Activated naive CD4-positive, alpha-beta T cell treated with Interleukin-2 at 50 U/mL for 16 hours (primary cell): ENCODE measurements at regions not wholly inside any gene's neighbourhood (a gene's known extent, or its start where the extent isn't known, plus 50 kb on each side); places are given as distances from the start of the nearest gene placed in this dataset.

Experiments
- DNase-seq: peaks from one replicate; pipeline ENCODE4 v3.0.0-alpha.2; 2020

- no peak for DNase-seq
These were observed 64.2 kb downstream of the RBM43 start for GRCh38 chr2:151197184-151198108.

- DNase-seq: no peak
These were observed 68.1 kb downstream of the RBM43 start for GRCh38 chr2:151193576-151193975.

GRCh38 chr2:151192681-151193080, 69.0 kb downstream of the RBM43 start:
- no peak for DNase-seq

GRCh38 chr2:151191001-151191400, 70.7 kb downstream of the RBM43 start:
- no peak for DNase-seq

GRCh38 chr2:151189125-151189524, 72.5 kb downstream of the RBM43 start:
- DNase-seq: no peak

- no peak for DNase-seq
These were observed 75.7 kb downstream of the RBM43 start for GRCh38 chr2:151186011-151186410.

- no peak for DNase-seq
These were observed 78.5 kb downstream of the RBM43 start for GRCh38 chr2:151182899-151183809.

- DNase-seq: no peak
These were observed 79.3 kb downstream of the RBM43 start for GRCh38 chr2:151182396-151182795.

GRCh38 chr2:151181524-151181923, 80.1 kb downstream of the RBM43 start:
- DNase-seq: no peak

GRCh38 chr2:151180123-151180522, 81.5 kb downstream of the RBM43 start:
- DNase-seq: no peak

- DNase-seq: no peak
These were observed 83.5 kb downstream of the RBM43 start for GRCh38 chr2:151178207-151178606.

- no peak for DNase-seq
These were observed 83.9 kb downstream of the RBM43 start for GRCh38 chr2:151177756-151178155.

GRCh38 chr2:151176661-151177060, 85.0 kb downstream of the RBM43 start:
- DNase-seq: no peak

- no peak for DNase-seq
These were observed 85.8 kb downstream of the RBM43 start for GRCh38 chr2:151175864-151176263.

GRCh38 chr2:151174127-151174526, 87.5 kb downstream of the RBM43 start:
- DNase-seq: no peak

- no peak for DNase-seq
These were observed 90.5 kb downstream of the RBM43 start for GRCh38 chr2:151171186-151171585.

- no peak for DNase-seq
These were observed 95.3 kb downstream of the RBM43 start for GRCh38 chr2:151166410-151166809.

GRCh38 chr2:151165105-151165684, 96.5 kb downstream of the RBM43 start:
- no peak for DNase-seq

GRCh38 chr2:151161821-151162551, 99.7 kb downstream of the RBM43 start:
- no peak for DNase-seq

GRCh38 chr2:151159109-151159662, 102.5 kb downstream of the RBM43 start:
- DNase-seq: no peak

- DNase-seq: no peak
These were observed 104.5 kb downstream of the RBM43 start for GRCh38 chr2:151157000-151157735.

- no peak for DNase-seq
These were observed 105.2 kb downstream of the RBM43 start for GRCh38 chr2:151156431-151156830.
